Stimulated activated CD8-positive, alpha-beta memory T cell treated with anti-CD3 and anti-CD28 coated beads, Interleukin-15, amount 100 ng/mL, for 48 hours (primary cell): ENCODE measurements at regions not wholly inside any gene's neighbourhood (a gene's known extent, or its start where the extent isn't known, plus 50 kb on each side); places are given as distances from the start of the nearest gene placed in this dataset.
"Not testable (repeated sequence)": the region's sequence is repeated elsewhere in the genome, so short reads cannot be mapped to it uniquely, and the experiment has no call there.

Experiments
- DNase-seq, 2 donors: peaks; one replicate each; pipeline ENCODE4 v3.0.0-alpha.2; 2020; ENCODE audit warnings: low read depth in 2 of 2

DNA sequence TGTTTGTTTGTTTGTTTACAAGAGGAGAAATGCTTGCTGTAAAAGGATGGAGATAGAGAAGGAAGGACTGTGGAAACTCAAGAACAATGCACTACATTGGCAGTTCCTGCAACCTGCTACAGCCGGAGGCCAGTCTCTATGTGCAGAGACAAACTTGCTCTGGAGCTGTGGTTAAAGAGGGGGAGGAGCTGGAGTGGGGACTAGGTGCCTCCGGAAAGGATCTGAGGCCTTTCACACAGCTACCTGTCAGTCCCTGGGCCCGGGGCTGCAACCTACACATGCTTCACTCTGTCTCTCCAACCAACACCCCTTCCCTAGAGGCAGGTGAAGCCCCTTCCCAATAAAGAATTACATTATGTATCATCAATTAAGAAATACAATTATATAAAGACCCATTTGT lies 1234.0 kb upstream of the ZEB2 start:
- no peak for DNase-seq

DNA sequence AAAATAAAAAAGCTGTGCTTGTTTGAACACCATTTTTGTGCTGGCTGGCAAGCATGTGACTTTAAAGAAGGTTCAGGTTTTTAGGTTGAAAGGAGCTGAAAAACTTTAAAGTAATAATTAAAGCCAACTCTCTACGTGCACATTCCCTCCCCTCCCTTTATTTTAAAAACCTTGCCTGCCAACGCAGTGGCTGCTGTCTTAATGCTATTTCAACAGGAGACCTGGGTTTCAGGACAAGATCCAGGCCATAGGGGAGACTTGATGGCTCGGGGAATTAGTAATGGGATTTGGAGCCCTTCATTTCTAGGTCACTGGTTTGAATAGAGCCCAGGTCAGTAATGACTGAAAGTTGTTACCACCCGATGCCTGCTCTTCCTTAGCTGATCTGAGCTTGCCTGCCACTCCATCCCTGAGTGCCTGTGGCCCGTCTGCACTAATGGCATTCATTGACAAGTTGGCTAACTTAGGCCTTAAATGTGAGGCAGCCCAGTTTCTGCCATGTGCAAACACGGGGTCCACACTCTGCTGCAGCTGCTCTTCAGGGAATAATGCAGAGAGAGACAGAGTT lies 1233.2 kb upstream of the ZEB2 start:
- no peak for DNase-seq

DNA sequence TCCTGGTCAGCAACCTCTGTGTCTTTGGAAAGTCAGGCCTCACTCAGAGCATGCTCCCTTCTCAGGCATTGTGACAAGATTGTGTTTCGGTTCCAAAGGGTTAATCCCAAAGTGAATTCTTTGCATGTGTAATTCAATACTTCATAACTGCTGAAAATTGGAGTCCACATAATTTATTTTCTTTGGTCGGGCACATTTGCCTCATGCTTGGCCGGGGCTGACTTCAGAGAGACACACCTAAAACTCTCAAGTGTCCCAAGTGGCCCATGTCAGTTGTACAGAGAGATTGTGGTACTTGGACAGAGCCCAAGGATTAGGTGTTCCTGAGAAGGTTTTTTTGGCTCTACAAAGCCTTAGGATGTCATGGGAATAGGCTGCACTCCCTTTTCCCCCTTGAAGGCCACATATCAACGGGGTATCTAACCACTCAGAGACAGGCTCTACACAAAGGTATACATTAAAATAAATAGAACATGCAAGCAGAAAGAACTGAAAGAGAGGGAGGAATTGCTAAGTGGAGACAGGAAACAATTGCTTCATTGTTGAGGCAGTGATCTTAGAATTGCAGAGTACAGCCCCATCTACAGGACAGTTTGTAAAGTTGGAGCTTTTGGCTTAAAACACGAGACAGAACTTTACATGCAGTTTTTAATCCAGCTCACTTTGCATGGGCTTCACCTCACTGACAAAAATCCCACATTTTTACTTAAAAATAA lies 1232.3 kb upstream of the ZEB2 start:
- DNase-seq = no peak

DNA sequence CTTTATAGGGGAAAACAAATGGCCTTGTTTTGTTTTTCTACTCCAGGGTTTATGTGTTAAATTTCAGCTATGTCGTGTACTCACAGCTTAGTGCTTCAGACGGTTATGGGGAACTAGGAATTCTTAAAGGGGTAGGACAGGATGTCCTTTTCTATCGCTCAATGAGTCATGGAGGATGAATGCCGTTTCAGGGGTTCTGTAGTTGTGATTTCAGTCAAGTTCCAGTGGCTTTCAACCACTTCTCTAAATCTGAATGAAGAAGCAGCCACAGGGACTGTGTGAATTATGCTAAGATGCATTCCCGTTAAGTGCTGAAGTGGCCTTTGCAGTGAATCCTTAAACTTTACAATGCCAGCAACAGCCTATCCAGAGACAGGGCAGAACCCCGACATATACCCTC lies 1231.7 kb upstream of the ZEB2 start:
- no peak for DNase-seq

DNA sequence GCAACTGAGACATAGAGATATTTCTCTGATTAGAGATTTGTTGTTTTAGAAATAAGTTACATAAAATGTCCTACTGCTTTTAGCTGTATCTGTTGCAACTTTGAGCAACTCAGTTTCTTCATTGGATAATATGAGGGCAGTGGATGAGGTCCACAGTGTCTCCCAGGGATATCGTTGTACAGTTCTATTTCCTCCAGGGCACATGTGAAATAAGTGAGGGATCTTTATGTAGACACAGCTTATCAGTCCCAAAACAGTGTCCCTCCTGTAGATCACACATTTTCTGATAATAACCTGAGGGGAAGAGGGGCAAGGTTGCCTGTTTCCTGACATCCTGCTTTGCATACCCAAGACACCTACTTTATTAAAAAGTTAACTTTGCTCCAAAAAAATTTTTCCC lies 1231.2 kb upstream of the ZEB2 start:
- DNase-seq = no peak

DNA sequence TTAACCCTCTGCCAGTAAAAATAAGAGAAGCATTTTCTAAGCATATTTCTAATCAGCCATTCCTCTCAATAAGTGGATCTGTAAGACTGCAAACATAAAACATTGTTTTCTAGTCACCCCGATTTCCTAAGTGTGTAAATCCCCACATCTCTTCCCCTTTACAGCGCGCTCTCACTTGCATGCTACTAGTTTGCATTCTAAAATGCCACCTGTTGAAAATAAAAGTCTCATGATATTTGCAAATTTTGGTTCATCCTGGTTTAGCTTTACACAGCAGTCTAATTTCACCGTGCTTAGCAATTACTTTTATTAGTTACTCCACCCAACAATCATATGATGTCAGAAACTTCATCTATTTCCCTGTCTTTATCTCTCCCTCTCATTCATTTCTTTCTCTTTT lies 1230.7 kb upstream of the ZEB2 start:
- DNase-seq = no peak

DNA sequence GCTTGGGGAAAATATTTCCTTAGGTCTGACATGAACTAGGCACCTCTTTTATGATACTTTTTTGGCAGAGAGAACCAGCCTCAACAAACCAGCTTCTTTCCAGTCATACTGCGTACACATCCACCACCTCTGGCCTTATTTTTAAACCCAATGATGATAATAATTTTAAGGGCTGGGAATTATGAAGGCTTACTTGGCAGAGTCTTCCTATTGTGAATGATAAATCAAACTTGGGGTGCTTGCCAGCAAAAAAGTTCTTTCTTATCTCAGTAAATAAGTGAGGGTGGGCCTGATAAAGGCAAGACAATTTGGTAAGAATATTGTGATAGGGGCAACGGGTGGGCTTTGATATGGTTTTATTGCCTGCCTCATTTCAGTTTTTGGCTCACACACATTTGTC lies 1230.2 kb upstream of the ZEB2 start:
- DNase-seq = no peak

DNA sequence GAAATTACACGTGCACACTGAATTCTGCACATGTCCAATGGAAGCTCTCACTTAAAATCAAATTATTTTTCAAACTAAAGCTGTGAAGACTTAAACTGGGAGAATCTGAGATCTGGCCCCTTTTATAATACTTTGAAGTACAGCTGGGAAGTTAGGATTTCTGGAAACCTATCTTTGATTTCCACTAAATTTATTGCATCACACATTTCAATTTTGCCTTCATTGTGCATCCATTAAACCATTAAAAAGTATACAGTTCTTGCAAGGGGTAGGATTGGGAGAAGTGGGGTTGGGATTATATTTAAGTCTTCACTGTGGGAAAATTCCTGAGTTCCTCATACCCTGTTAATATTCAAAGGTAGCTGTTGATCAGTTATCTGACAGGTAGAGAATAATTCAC lies 1229.6 kb upstream of the ZEB2 start:
- DNase-seq = no peak

DNA sequence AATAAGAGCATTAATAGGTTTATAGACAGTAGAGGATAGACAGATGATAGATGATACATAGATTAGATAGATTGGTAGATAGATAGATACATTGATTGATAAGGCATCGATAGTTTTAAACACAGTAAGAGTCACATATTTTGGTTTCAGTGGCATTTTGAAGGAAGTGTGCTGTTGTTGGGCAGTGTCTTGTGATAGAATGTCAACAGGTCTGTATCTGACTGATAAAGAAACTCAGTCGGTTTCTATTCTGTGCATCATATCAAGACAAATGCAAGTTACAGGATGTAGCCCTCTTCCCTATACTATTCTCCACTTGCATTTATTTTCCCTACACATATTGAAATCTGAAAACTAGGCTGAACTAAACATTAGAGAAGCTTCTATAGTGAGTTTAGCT lies 1229.0 kb upstream of the ZEB2 start:
- no peak for DNase-seq

DNA sequence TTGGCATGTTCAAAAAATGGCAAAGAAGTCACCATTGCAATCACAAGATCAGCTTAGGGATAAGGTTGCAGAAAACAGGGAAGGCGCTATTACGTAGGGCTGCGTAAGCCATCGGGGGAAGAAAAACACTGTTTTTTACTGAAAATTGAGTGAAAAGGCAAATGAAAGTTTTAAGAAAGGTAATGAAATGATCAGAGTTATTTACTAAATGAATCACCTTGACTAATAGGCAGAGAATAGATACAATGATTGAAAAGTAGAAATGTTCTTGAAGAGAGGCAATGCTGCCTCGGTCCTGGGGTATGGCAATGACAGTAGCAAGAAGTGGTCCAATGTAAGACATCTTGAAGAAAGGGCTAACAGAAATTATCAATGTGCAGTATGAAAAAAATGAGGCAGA lies 1227.8 kb upstream of the ZEB2 start:
- no peak for DNase-seq

DNA sequence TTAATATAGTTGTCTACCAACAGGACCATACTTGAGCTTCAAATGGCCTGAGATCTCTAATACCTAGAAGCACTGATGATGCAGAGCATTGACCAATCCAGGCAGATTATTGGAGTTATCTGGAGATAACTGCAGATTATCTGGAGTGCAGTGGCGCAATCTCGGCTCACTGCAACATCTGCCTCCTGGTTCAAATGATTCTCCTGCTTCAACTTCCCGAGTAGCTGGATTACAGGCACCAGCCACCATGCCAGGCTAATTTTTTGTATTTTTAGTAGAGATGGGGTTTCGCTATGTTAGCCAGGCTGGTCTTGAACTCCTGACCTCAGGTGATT lies 1225.4 kb upstream of the ZEB2 start:
- DNase-seq = not testable (repeated sequence)

DNA sequence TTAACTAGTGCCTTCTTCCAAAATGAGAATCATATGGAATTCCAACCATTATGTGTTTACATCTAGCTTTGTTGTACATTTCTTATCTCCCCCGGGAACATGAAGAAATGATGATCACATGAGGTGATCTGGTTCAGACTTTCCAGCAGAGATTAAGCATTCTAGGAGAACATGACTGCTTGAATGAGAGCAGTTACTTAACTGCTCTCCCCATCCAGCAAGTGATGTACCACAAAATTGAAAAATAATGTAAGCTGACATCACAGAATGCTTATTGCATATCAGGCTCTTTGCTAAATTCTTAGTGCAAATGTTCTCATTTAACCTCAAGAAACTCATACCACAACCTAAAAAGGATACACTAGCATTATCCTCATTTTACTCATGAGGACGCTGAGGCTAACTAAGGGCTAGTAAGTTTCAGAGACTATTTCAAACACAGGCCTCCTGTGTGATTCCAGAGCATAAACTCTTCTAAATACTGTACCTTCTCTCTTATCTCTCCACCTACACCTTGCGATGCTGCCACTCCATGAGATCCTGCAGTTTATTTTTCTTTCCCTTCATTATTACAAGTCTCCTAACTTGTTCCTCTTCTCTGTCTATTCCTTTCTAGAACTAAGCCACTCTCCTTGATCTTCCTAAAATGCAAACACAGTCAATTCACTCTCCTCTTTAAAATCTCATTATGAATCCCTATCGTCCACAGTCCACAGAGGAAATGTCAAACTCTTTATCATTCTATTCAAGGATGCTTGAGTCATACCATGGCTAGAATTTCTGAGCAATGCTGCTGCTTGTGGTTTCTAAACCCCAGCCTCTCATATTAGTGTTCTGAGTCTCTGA lies 1224.8 kb upstream of the ZEB2 start:
- no peak for DNase-seq

DNA sequence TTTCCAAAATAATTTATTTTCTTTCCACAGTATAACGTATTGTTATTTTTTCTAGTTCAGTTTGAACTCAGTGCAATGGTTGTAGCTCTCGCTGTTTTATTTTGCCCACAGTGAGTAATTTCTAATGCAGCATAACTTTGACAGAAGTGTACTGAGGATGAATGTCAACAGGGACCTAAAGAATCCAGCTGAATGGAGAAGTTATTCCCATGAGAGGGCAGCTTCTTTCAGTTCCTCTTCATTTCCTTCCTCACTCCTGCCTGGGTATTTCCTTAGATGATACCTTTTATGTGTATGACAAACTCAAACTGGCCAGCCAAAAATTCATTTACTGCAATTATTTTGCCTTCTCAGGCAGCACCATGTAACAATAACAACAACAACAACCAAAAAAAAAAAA lies 1223.1 kb upstream of the ZEB2 start:
- no peak for DNase-seq

DNA sequence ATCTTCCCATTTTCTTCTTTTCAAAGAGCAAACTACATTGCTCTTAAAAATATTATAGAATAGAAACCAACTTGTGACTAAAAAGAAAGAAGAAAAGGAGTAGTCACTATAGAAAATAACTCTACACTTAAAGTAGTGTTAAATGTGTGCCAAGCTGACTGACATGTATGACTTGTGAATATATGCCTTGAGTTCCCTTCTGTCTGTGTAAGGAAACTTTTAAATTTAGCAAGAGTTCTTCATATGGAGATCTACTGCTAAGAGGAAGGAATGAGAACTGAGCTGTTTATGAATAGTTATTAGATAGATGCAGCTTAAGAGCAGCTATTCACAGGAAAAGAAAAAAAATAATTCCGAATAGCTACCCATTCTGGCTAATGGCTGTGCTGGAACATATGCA lies 1221.7 kb upstream of the ZEB2 start:
- DNase-seq = no peak

DNA sequence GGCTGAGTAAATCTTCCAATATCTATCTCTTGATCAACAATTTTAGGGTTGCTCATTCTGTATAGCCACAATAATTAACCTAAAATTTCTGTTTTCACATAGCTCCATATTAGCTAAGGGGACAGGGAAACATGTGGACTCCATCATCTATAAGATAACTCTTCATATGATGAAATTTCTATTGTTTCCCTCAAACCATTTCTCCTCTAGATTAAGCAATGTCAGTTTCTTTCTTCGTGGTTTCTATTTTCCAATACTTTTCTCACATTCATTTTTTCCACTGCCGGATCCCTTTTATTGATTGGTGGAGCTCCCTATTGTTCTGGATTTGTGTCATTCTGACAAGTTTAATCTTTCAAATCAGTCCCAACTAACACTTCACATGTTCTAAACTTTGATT lies 1221.3 kb upstream of the ZEB2 start:
- DNase-seq = no peak

DNA sequence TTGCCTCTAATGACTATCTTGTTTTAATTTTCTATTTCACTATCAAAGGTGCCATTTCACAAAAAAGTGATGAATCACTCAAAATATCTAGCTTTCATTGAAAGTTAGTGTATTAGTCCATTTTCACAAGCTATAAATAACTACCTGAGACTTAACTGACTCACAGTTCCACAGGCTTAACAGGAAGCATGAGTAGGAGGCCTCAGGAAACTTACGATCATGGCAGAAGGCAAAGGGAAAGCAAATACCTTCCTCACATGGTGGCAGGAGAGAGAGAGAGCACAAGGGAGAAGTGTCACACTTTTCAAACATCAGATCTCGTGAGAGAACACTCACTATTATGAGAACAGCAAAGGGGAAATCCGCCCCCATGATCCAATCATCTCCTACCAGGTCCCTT lies 1220.4 kb upstream of the ZEB2 start:
- no peak for DNase-seq

DNA sequence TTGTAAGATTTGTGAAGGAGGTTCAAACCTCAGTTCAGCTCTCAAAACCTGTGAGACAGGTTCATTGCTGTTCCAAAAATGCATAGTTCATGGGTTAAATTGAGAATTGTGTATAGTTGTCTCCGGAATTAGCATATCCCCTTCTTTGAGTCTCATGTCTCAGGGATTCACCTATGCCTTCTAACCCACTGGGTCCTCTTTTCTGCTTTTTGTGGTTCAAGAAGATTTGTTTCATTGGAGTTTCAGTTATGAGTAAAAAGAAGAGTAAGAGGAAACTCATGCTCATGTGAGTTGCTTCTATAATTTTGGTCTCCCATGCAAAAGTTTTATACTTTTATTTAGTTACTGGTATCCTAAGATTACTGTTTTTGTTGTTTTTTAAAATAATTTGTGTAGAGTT lies 1219.8 kb upstream of the ZEB2 start:
- no peak for DNase-seq

DNA sequence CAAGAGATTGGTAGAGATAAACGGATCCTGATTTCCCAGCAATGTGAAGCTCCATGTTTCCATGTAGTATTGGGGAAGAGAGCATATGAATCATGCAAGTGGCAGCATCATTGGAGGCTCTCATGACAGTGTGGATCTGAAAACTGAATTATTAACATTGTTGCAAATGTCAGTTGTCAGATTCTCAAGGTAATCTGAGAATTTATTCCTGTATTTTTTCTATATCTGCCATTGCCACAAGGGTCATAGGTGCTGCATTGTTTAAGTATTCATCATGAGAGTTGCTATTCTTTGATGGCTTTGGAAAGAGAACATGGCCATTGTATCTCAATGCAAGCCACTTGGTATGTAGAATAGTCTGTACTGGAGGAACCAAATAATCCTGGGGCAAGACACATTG lies 1217.0 kb upstream of the ZEB2 start:
- no peak for DNase-seq

DNA sequence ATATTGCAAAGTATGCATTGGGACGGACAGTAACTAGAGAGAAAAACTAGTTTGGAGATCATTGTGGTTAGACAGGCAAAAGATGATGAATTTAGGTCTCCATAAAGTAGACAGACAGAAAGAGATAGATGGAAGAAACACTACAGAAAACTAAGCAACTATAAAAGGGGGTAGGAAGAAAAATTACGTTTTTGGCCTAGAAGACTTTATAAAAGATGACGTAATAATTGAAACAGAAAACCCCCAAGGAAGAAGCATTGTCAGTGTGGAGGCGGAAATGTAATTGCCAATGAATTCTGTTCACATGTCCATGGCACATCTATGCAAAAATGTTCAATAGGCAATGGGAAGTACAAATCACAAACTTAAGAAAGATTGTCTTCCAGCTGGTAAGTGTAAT lies 1211.5 kb upstream of the ZEB2 start:
- DNase-seq = no peak

DNA sequence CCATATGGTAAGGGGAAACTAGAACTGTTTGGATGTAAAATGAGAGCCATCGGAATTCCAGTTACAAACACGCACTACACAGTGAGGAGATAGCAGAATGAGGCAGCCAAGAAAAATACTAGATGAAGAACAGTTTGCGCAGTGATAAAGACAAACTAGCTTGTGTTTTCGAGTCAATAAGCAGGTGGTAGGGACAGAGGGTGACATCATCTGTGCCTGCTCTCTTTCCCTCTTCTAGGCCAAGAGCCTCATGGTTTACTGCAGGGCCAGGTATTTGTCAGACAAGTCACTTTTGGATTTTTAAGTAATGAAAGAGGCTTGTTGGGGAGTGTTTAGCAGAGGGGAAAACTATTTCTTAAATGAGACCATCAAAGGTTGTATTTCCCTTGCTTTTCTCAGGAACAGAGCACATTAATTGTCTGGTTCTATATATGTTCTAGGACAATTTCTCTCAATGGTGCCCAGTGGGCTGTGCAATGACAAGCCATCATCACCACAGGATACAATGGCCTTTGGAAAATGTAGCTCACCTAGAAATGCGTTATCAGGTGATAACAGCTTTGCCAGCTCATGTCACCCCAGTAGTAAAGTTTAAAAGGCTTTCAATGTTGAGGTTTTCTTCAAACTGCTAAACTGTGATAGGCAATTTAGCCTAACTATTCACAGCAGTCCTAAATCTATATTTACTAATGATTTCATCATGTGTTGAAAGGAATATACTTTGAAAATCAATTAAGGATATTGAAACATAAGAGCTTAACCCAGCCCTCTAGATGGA lies 1210.3 kb upstream of the ZEB2 start:
- DNase-seq = no peak

DNA sequence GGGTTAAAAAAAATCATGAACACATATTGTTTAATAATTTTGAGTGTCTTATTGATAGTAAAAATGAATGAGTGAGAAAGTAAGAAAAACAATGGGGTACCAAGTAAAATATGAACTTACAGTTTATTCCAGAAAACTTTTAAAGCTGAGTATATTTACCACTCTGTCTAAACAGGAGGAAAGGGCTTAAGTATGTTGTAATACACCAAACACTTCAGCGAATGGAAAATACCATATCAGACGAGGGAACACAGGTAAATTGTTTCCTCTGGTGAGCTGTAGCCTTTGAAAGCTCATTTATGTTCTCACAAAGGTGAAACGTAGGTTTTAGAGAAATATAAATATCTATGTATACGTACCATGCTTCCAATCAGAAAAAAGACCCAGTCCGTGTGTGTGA lies 1209.6 kb upstream of the ZEB2 start:
- DNase-seq = no peak

DNA sequence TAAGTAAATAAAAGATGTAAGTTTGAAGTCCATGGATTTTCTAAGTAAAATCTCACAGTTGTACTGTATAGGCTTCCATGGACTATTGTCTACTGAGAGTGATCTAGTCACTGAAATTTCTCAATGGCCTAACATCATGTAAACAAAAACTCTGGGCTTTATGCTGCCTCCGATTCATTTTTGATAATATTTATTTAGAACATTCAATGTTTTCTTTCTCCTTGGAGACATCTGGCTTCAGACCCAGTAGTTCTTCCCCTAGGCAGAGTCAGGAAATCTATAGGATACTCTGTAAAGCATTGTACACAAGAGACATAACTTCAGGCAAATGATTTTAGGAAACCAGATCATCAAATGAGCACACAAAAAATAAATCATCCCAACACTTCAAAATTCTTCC lies 1208.6 kb upstream of the ZEB2 start:
- DNase-seq = no peak

DNA sequence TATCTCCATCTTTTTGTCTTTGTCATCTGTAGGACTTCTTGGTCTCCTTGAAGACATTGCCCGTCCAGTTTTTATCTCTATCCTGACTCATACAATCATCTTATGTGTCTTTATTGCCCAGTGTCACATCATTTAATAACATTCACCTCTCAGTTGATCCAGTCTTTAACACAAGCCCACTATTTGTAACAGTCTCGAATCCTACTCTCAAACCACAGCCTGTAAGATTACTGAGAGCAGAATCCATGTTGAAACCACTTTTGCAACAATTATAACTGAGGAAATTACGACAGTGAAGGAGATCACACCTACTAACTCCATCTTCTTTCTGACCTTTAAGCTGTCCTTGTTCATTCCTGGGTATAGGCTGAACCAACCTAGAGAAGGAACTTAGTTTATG lies 1206.0 kb upstream of the ZEB2 start:
- no peak for DNase-seq
